Fibroblast of mammary gland (primary cell): ENCODE measurements at regions not wholly inside any gene's neighbourhood (a gene's known extent, or its start where the extent isn't known, plus 50 kb on each side); places are given as distances from the start of the nearest gene placed in this dataset.

Source experiments
- DNase-seq: peaks from one replicate; pipeline ENCODE4 v3.0.0-alpha.2; 2010; ENCODE audit warnings: low read depth
- H3K4me3 ChIP-seq: 2 replicates; pipeline ENCODE4 v1.5.1; 2011; ENCODE audit warnings: low read depth, mild to moderate bottlenecking, low read length, moderate library complexity; ENCODE audit not compliant: control insufficient read depth
- TF ChIP-seq, protein P1 (sequence below): conservative IDR thresholded peaks from 2 replicates; pipeline ENCODE4 v1.5.1; 2011; ENCODE audit warnings: low read depth, low read length, inconsistent platforms; ENCODE audit not compliant: control insufficient read depth, insufficient read depth

DNA sequence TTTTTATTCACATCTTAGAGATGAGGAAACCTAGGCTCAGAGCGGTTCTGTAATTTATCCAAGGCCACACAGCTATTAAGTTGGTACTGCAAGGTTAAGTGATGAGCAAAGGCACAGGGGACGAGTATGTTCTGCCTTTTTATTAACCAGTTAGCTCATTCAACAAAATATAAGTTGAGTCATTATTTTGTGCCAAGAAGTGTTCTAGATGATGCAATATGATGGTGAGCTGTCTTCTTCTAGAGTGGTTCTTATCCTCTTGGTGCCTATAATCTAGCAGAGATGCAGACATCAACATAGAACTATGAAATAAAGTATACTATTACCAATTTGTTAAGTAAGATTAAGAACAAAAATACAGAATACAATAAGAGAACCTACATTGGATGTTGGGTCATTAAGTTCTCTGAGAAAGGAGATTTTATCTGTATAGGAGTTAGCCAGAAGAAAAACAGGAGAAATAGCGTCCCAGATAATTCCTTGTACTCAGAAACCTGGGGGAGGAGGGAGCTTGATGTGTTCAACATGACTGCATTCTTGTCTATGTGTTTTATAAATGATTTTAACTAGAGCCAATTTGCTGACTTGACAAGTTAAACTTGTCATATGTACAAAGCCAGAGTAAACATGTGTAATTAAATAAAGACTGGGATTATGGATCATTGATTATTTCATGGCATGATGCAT lies 122.3 kb downstream of the TBXT start:
- TF ChIP-seq, protein P1, sequence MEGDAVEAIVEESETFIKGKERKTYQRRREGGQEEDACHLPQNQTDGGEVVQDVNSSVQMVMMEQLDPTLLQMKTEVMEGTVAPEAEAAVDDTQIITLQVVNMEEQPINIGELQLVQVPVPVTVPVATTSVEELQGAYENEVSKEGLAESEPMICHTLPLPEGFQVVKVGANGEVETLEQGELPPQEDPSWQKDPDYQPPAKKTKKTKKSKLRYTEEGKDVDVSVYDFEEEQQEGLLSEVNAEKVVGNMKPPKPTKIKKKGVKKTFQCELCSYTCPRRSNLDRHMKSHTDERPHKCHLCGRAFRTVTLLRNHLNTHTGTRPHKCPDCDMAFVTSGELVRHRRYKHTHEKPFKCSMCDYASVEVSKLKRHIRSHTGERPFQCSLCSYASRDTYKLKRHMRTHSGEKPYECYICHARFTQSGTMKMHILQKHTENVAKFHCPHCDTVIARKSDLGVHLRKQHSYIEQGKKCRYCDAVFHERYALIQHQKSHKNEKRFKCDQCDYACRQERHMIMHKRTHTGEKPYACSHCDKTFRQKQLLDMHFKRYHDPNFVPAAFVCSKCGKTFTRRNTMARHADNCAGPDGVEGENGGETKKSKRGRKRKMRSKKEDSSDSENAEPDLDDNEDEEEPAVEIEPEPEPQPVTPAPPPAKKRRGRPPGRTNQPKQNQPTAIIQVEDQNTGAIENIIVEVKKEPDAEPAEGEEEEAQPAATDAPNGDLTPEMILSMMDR: no peak
- peak; percentile 70 for DNase-seq

DNA sequence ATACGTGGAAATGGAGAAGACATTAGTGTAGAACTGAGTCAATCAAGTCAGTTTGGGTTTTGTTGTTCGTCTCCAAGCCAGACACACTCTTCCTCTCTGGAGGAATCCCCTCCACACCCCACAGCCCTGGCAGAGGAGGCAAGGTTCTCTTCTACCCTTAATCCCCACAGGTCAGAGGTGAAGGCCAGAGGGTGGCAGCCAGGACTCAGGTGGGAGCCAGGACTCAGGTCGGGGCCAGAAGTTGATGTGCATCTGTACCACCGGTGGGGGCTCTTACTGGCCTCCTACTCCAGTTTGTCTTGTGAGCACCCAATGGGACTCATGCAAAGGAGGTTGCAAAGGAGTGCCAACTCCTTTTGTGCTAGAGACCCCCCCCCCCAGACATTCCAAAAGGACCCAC lies 126.4 kb downstream of the TBXT start:
- H3K4me3 ChIP-seq: no peak overlapping the region
- no peak for DNase-seq
- TF ChIP-seq, protein P1: no peak

More for the DNA sequence above, 122.3 kb downstream of the TBXT start:
- no peak overlapping the region for H3K4me3 ChIP-seq

DNA sequence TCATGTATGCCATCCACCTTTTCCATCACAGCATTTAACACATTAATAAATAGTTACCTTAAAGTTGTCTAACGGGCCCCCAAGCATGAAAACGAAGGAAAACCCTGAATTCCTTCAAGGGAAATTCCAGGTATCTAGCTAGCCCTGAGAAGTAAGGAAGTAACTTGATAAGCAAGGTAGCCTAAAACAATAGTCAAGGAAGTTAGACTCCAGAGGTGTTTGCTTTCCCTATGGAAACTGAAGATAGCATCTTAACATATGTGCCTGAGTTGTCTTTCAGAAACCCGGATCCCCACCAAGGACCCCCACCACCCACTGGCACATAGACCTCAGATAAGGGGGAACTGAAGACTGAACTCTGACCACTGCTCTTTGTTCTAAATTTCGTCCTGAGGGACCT lies 127.4 kb downstream of the TBXT start:
- DNase-seq: no peak
- TF ChIP-seq, protein P1: no peak
- no peak overlapping the region for H3K4me3 ChIP-seq

DNA sequence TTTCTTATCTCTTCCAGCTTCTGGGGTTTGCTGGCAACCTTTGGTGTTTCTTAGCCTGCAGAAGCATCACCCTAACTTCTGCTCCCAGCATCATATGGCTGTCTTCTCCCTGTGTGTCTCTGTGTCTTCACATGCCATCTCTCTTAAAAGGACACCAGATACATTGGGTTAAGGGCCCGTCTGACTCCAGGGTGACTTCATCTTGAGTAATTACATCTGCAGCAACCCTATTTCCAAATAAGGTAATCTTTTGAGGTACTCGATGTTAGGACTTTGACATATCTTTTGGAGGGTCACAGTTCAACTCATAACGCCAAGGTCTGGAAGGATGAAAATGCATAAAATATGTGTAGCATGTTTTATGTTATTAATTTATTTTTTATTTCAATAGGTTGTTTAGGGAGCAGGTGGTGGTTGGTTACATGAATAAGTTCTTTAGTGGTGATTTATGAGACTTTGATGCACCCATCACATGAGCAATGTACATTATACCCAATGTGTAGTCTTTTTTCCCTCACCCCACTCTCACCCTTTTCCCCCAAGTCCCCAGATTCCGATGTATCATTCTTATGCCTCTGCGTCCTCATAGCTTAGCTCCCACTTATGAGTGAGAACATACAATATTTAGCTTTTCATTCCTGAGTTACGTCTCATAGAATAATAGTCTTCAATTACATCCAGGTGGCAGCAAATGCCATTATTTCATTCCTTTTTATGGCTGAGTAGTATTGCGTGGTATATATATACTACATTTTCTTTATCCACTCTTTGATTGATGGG lies 131.1 kb downstream of the TBXT start:
- peak; percentile 42 for DNase-seq
- TF ChIP-seq, protein P1: no peak
- H3K4me3 ChIP-seq: no peak overlapping the region

DNA sequence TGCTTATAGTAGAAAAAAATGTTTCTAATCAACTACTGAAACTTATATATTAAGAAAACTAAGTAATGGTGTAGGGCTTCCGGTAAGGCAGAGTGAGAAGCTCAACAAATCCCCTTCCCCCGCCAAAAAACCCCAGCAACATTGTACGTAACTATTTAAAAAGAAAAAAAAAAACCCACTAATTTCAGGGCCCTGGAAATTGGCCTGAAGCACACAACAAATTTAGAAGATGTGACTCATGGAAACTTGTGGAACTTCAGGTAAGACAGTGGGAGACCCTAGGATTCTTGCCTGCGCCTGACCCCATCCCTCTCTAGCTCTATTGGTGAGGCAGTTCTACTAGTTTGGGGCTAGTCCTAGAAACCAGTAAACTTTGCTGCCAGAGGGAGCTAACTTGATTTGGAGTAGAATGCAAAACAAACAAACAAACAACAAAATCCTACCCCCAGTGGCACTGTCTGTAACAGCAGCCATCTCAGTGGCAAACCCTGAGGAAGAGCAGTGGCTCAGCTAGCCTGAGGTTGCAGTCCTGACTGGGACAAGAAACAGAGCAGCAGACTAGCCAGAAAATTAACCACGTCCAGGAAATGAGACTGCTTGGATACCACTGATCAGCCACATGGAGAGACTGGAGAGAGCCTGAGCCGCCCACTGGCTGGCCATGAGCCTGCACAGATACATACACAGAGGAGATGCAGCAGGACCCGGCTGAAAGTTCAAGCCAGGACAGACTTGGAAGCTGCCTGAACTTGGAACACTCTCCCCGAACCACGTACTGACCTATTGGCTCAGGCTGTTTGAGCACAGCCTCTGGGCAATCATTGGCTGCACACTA lies 135.1 kb downstream of the TBXT start:
- TF ChIP-seq, protein P1: peak; percentile 32
- no peak overlapping the region for H3K4me3 ChIP-seq
- DNase-seq: peak; percentile 96

DNA sequence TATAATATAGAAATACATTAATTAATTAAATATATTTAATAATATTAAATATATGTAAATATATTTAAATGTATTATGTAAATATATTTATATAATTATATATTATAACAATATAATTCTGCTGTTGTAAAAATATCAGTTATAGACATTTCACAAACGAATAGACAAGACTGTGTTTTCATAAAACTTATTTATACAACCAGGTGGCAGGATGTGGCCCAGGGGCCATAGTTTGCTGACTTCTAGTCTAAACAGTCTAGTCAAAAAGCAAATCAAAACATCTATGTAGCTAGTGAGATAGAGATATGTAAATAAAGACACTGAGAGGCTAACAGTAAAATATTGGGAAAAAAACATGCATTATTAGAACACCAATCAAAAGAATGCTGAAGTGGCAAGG lies 136.4 kb downstream of the TBXT start:
- TF ChIP-seq, protein P1: no peak
- no peak for DNase-seq
- no peak overlapping the region for H3K4me3 ChIP-seq
